ENCODE measurements at regions not wholly inside any gene's neighbourhood (a gene's known extent, or its start where the extent isn't known, plus 50 kb on each side); places are given as distances from the start of the nearest gene placed in this dataset.

DNA sequence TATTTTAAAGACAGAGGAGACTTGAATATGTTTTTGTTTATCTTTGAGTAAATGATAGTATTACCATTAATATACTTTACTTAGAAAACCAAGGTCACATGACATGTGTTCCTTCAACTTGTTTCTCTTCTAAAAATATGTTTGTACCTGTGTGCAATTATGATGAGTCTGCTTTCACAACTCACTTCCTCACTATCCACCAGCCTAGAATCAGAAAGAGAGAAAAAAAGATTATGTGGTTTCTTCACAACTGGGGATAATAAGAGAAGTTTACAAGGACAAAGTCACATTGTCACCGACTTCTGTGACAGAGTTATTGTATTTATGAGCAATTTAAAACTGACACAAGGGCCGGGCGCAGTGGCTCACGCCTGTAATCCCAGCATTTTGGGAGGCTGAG is 1112.1 kb downstream of the RPA4 start:
- Histone ChIP-seq H2AFZ (ENCODE audit: low read depth, low read length) (no peak overlapping the region), H3K27ac (ENCODE audit: extremely low read depth, low read depth, low read length) (no peak overlapping the region), H3K79me2 (ENCODE audit: control insufficient read depth, insufficient read depth, low read length) (no peaks in the 10 kb centered on the region), H4K20me1 (replicated peaks; ENCODE audit: control insufficient read depth, insufficient read depth, low read length) (no peaks in the 10 kb centered on the region), H3K4me3 (no peak overlapping the region), H3K9me1 (ENCODE audit: control insufficient read depth, insufficient read depth, low read length) (no peaks in the 10 kb centered on the region), H3K27me3 (ENCODE audit: control insufficient read depth in 2 of 2, insufficient read depth in 2 of 2, low read length in 2 of 2) (no peaks in the 10 kb centered on the region), H3K4me1 (replicated peaks in 1 of 2; ENCODE audit: control insufficient read depth in 2 of 2, insufficient read depth in 2 of 2, low read length in 2 of 2) (no peaks in the 10 kb centered on the region), H3K36me3 (ENCODE audit: control insufficient read depth, insufficient read depth, low read length) (no peaks in the 10 kb centered on the region), H3K9ac (ENCODE audit: insufficient read depth in 1 of 2, low read depth in 2 of 2, low read length in 2 of 2) (no peak overlapping the region), H3K4me2 (ENCODE audit: insufficient read depth, low read length) (no peak overlapping the region), H3K9me3 (replicated peaks; ENCODE audit: control insufficient read depth, insufficient read depth, low read depth, low read length) (no peaks in the 10 kb centered on the region)
- in situ Hi-C loops (cut with MboI): no loop called here
- FAIRE-seq (no peak), ATAC-seq (no peak), DNase-seq (ENCODE audit: extremely low read depth in 1 of 4, low spot score in 3 of 4) (no peak)
- intact Hi-C loops (cut with micrococcal nuclease): no loop called here
- no peak for TF ChIP-seq ILF3 (IDR thresholded peaks at IDR 0.05; ENCODE audit: borderline replicate concordance)
- TF ChIP-seq KLF1 (tag; IDR thresholded peaks at IDR 0.05): no peak
- ChIA-PET CTCF (ENCODE audit: low intra/inter-chr PET ratio) (no interaction called here), POLR2A (no interaction called here)
- BruUV-seq (replicated peaks): no TSS peak
- no CpG with 5 or more reads among the region's 4 CpGs for WGBS (ENCODE audit: insufficient coverage, low coverage, missing lambda C conversion rate)

GRCh38 chrX:98028691-98029090 is 1145.0 kb downstream of the RPA4 start:
- DNase-seq (ENCODE audit: extremely low read depth in 1 of 4, low spot score in 3 of 4) (no peak), ATAC-seq (no peak), FAIRE-seq (no peak)
- H3K27me3 ChIP-seq (ENCODE audit: control insufficient read depth in 2 of 2, insufficient read depth in 2 of 2, low read length in 2 of 2): no peaks in the 10 kb centered on the region
- intact Hi-C loops (cut with micrococcal nuclease) (no loop called here), in situ Hi-C loops (cut with MboI) (no loop called here)
- no peak overlapping the region for H3K4me3 ChIP-seq
- H3K79me2 ChIP-seq (ENCODE audit: control insufficient read depth, insufficient read depth, low read length): no peaks in the 10 kb centered on the region
- H3K4me2 ChIP-seq (ENCODE audit: insufficient read depth, low read length): no peak overlapping the region
- BruUV-seq (replicated peaks): no TSS peak
- no peak overlapping the region for H3K9ac ChIP-seq (ENCODE audit: insufficient read depth in 1 of 2, low read depth in 2 of 2, low read length in 2 of 2)
- no peak overlapping the region for H3K27ac ChIP-seq (ENCODE audit: extremely low read depth, low read depth, low read length)
- ChIA-PET POLR2A (interaction anchor here (0.7 kb wide), 1 partner anchor 94 kb away, joined by 3 read pairs; no protein-coding TSS in a partner anchor), CTCF (ENCODE audit: low intra/inter-chr PET ratio) (no interaction called here)
- no peaks in the 10 kb centered on the region for H4K20me1 ChIP-seq (replicated peaks; ENCODE audit: control insufficient read depth, insufficient read depth, low read length)
- no peaks in the 10 kb centered on the region for H3K9me1 ChIP-seq (ENCODE audit: control insufficient read depth, insufficient read depth, low read length)
- 4% methylated on average over 4 of the region's 4 CpGs for WGBS (ENCODE audit: insufficient coverage, low coverage, missing lambda C conversion rate)
- H2AFZ ChIP-seq (ENCODE audit: low read depth, low read length): no peak overlapping the region
- no peaks in the 10 kb centered on the region for H3K4me1 ChIP-seq (replicated peaks in 1 of 2; ENCODE audit: control insufficient read depth in 2 of 2, insufficient read depth in 2 of 2, low read length in 2 of 2)
- no peaks in the 10 kb centered on the region for H3K9me3 ChIP-seq (replicated peaks; ENCODE audit: control insufficient read depth, insufficient read depth, low read depth, low read length)
- H3K36me3 ChIP-seq (ENCODE audit: control insufficient read depth, insufficient read depth, low read length): no peaks in the 10 kb centered on the region
- TF ChIP-seq RAD21 (CRISPR knock-in tag; conservative IDR thresholded peaks at IDR 0.05 in 1 of 2, IDR thresholded peaks at IDR 0.05 in 1 of 2): no peak
- no peak for TF ChIP-seq SFPQ (IDR thresholded peaks at IDR 0.05; ENCODE audit: low read depth, low read length)
- TF ChIP-seq KHSRP (IDR thresholded peaks at IDR 0.05): no peak
- no peak for TF ChIP-seq KLF6 (CRISPR knock-in tag; IDR thresholded peaks at IDR 0.05; ENCODE audit: borderline replicate concordance)
- TF ChIP-seq XRCC5 (IDR thresholded peaks at IDR 0.05; ENCODE audit: low read depth, low read length): no peak
- no peak for TF ChIP-seq CBX1 (IDR thresholded peaks at IDR 0.05; ENCODE audit: low read depth)
- TF ChIP-seq, protein P1, sequence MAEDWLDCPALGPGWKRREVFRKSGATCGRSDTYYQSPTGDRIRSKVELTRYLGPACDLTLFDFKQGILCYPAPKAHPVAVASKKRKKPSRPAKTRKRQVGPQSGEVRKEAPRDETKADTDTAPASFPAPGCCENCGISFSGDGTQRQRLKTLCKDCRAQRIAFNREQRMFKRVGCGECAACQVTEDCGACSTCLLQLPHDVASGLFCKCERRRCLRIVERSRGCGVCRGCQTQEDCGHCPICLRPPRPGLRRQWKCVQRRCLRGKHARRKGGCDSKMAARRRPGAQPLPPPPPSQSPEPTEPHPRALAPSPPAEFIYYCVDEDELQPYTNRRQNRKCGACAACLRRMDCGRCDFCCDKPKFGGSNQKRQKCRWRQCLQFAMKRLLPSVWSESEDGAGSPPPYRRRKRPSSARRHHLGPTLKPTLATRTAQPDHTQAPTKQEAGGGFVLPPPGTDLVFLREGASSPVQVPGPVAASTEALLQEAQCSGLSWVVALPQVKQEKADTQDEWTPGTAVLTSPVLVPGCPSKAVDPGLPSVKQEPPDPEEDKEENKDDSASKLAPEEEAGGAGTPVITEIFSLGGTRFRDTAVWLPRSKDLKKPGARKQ (CRISPR knock-in tag; IDR thresholded peaks at IDR 0.05): no peak
- TF ChIP-seq ZNF76 (CRISPR knock-in tag; IDR thresholded peaks at IDR 0.05; ENCODE audit: borderline replicate concordance): no peak
- no peak for TF ChIP-seq SMARCA4 (IDR thresholded peaks at IDR 0.05)
- TF ChIP-seq CHD4 (IDR thresholded peaks at IDR 0.05; ENCODE audit: insufficient read depth, insufficient replicate concordance, low read depth, low read length, poor library complexity, severe bottlenecking): no peak
